Ishikawa (cell line): ENCODE measurements at regions not wholly inside any gene's neighbourhood (a gene's known extent, or its start where the extent isn't known, plus 50 kb on each side); places are given as distances from the start of the nearest gene placed in this dataset.

Experiments
- CEBPB ChIP-seq: IDR thresholded peaks from 2 replicates; pipeline ENCODE4 v1.6.1; 2012
- CREB1 ChIP-seq: IDR thresholded peaks from 2 replicates; pipeline ENCODE4 v1.6.1; 2012; ENCODE audit warnings: low read depth
- MAX ChIP-seq: IDR thresholded peaks from 2 replicates; pipeline ENCODE4 v1.6.1; 2012
- RAD21 ChIP-seq: IDR thresholded peaks from 2 replicates; pipeline ENCODE4 v1.6.1; 2012; ENCODE audit warnings: low read depth
- REST ChIP-seq: IDR thresholded peaks from 2 replicates; pipeline ENCODE4 v1.6.1; 2012; ENCODE audit warnings: low read depth, mild to moderate bottlenecking
- TCF12 ChIP-seq: IDR thresholded peaks from 2 replicates; pipeline ENCODE4 v1.6.1; 2012; ENCODE audit warnings: low read depth
- TEAD4 ChIP-seq: IDR thresholded peaks from 2 replicates; pipeline ENCODE4 v1.6.1; 2012
- YY1 ChIP-seq: IDR thresholded peaks from 2 replicates; pipeline ENCODE4 v1.6.1; 2012; ENCODE audit warnings: low read depth
- ZBTB7A ChIP-seq: IDR thresholded peaks from 2 replicates; pipeline ENCODE4 v1.6.1; 2012; ENCODE audit warnings: low read depth

- TF ChIP-seq REST (no peak), TCF12 (no peak), CEBPB (no peak), CREB1 (no peak), YY1 (no peak), MAX (no peak), ZBTB7A (no peak), RAD21 (no peak), TEAD4 (no peak)
Observed at GRCh38 chr11:32039149-32039548, 51.7 kb upstream of the RCN1 start.
